ENCODE measurements at regions not wholly inside any gene's neighbourhood (a gene's known extent, or its start where the extent isn't known, plus 50 kb on each side); places are given as distances from the start of the nearest gene placed in this dataset.
A peak's percentile ranks its signal among the peaks of the same experiment; 100 is the strongest.

- DNase-seq (ENCODE audit: low read depth) (no peak), FAIRE-seq (peak; percentile 40)
- no peaks in the 10 kb centered on the region for H3K36me3 ChIP-seq (ENCODE audit: control insufficient read depth, insufficient read depth, low read length)
- H3K4me3 ChIP-seq (ENCODE audit: low read depth, low read length): no peak overlapping the region
- no peaks in the 10 kb centered on the region for H3K27me3 ChIP-seq (ENCODE audit: control insufficient read depth, insufficient read depth, low read length)
- no peak for TF ChIP-seq CTCF (IDR thresholded peaks at IDR 0.05; ENCODE audit: insufficient read depth, low read length, severe bottlenecking)
Observed at GRCh38 chr7:19488056-19488455, 220.8 kb downstream of the POLR1F start.

GRCh38 chr7:19482628-19483027, 226.2 kb downstream of the POLR1F start:
- Histone ChIP-seq H3K4me3 (ENCODE audit: low read depth, low read length) (no peak overlapping the region), H3K27me3 (ENCODE audit: control insufficient read depth, insufficient read depth, low read length) (no peaks in the 10 kb centered on the region), H3K36me3 (ENCODE audit: control insufficient read depth, insufficient read depth, low read length) (no peaks in the 10 kb centered on the region)
- DNase-seq (ENCODE audit: low read depth): no peak
- no peak for FAIRE-seq
- TF ChIP-seq CTCF (IDR thresholded peaks at IDR 0.05; ENCODE audit: insufficient read depth, low read length, severe bottlenecking): no peak

- Histone ChIP-seq H3K36me3 (ENCODE audit: control insufficient read depth, insufficient read depth, low read length) (no peaks in the 10 kb centered on the region), H3K4me3 (ENCODE audit: low read depth, low read length) (no peak overlapping the region), H3K27me3 (ENCODE audit: control insufficient read depth, insufficient read depth, low read length) (no peaks in the 10 kb centered on the region)
- TF ChIP-seq CTCF (IDR thresholded peaks at IDR 0.05; ENCODE audit: insufficient read depth, low read length, severe bottlenecking): no peak
- DNase-seq (ENCODE audit: low read depth): no peak
- no peak for FAIRE-seq
Observed at GRCh38 chr7:19480383-19480782, 228.5 kb downstream of the POLR1F start.

- FAIRE-seq (no peak), DNase-seq (ENCODE audit: low read depth) (no peak)
- H3K4me3 ChIP-seq (ENCODE audit: low read depth, low read length): no peak overlapping the region
- no peaks in the 10 kb centered on the region for H3K36me3 ChIP-seq (ENCODE audit: control insufficient read depth, insufficient read depth, low read length)
- TF ChIP-seq CTCF (IDR thresholded peaks at IDR 0.05; ENCODE audit: insufficient read depth, low read length, severe bottlenecking): no peak
- no peaks in the 10 kb centered on the region for H3K27me3 ChIP-seq (ENCODE audit: control insufficient read depth, insufficient read depth, low read length)
Observed at GRCh38 chr7:19470031-19470430, 238.8 kb downstream of the POLR1F start.

GRCh38 chr7:19465861-19466260, 243.0 kb downstream of the POLR1F start:
- no peak overlapping the region for H3K4me3 ChIP-seq (ENCODE audit: low read depth, low read length)
- no peak for TF ChIP-seq CTCF (IDR thresholded peaks at IDR 0.05; ENCODE audit: insufficient read depth, low read length, severe bottlenecking)
- no peak for FAIRE-seq
- no peaks in the 10 kb centered on the region for H3K27me3 ChIP-seq (ENCODE audit: control insufficient read depth, insufficient read depth, low read length)
- no peak for DNase-seq (ENCODE audit: low read depth)
- H3K36me3 ChIP-seq (ENCODE audit: control insufficient read depth, insufficient read depth, low read length): no peaks in the 10 kb centered on the region

GRCh38 chr7:19464751-19465150, 244.1 kb downstream of the POLR1F start:
- no peaks in the 10 kb centered on the region for H3K36me3 ChIP-seq (ENCODE audit: control insufficient read depth, insufficient read depth, low read length)
- DNase-seq (ENCODE audit: low read depth) (no peak), FAIRE-seq (no peak)
- H3K27me3 ChIP-seq (ENCODE audit: control insufficient read depth, insufficient read depth, low read length): no peaks in the 10 kb centered on the region
- no peak for TF ChIP-seq CTCF (IDR thresholded peaks at IDR 0.05; ENCODE audit: insufficient read depth, low read length, severe bottlenecking)
- no peak overlapping the region for H3K4me3 ChIP-seq (ENCODE audit: low read depth, low read length)
